HG02642 (cell line): ENCODE measurements at regions not wholly inside any gene's neighbourhood (a gene's known extent, or its start where the extent isn't known, plus 50 kb on each side); places are given as distances from the start of the nearest gene placed in this dataset.
"Not testable (repeated sequence)": the region's sequence is repeated elsewhere in the genome, so short reads cannot be mapped to it uniquely, and the experiment has no call there.

Source experiments
- ATAC-seq: cut with Tn5 transposase; IDR thresholded peaks from one replicate; pipeline ENCODE4 v1.9.1; 2021; ENCODE audit warnings: mild to moderate bottlenecking; ENCODE audit not compliant: unreplicated experiment, poor library complexity

GRCh38 chr3:5348229-5348902 lies 160.9 kb downstream of the EDEM1 start:
- ATAC-seq = no peak

GRCh38 chr3:5349343-5349742 lies 161.8 kb downstream of the EDEM1 start:
- ATAC-seq = no peak

GRCh38 chr3:5357089-5357488 lies 169.6 kb downstream of the EDEM1 start:
- ATAC-seq = no peak

GRCh38 chr3:5358911-5359310 lies 171.4 kb downstream of the EDEM1 start:
- no peak for ATAC-seq

GRCh38 chr3:5360453-5360852 lies 172.9 kb downstream of the EDEM1 start:
- ATAC-seq = no peak

- ATAC-seq = no peak
These were observed 179.2 kb downstream of the EDEM1 start for GRCh38 chr3:5366746-5367145.

GRCh38 chr3:5371555-5371954 lies 184.0 kb downstream of the EDEM1 start:
- not testable (repeated sequence) for ATAC-seq

GRCh38 chr3:5376761-5377160 lies 189.3 kb downstream of the EDEM1 start:
- ATAC-seq = no peak

GRCh38 chr3:5379266-5379665 lies 191.8 kb downstream of the EDEM1 start:
- ATAC-seq = not testable (repeated sequence)

GRCh38 chr3:5383486-5384263 lies 196.2 kb downstream of the EDEM1 start:
- not testable (repeated sequence) for ATAC-seq

- ATAC-seq = no peak
These were observed 197.2 kb downstream of the EDEM1 start for GRCh38 chr3:5384557-5385236.

- ATAC-seq = no peak
These were observed 200.6 kb downstream of the EDEM1 start for GRCh38 chr3:5388091-5388490.

- ATAC-seq = no peak
These were observed 201.6 kb downstream of the EDEM1 start for GRCh38 chr3:5389057-5389456.

- ATAC-seq = no peak
These were observed 202.7 kb downstream of the EDEM1 start for GRCh38 chr3:5390221-5390620.

GRCh38 chr3:5390936-5391625 lies 203.6 kb downstream of the EDEM1 start:
- ATAC-seq = no peak

- ATAC-seq = no peak
These were observed 213.5 kb downstream of the EDEM1 start for GRCh38 chr3:5401002-5401401.

GRCh38 chr3:5404718-5405117 lies 217.2 kb downstream of the EDEM1 start:
- no peak for ATAC-seq

- ATAC-seq = no peak
These were observed 224.3 kb downstream of the EDEM1 start for GRCh38 chr3:5411786-5412185.

- no peak for ATAC-seq
These were observed 235.6 kb downstream of the EDEM1 start for GRCh38 chr3:5423076-5423475.

GRCh38 chr3:5423523-5423922 lies 236.0 kb downstream of the EDEM1 start:
- ATAC-seq = no peak

- ATAC-seq = no peak
These were observed 237.9 kb downstream of the EDEM1 start for GRCh38 chr3:5425371-5425770.
